GM12878 (cell line): ENCODE measurements at regions not wholly inside any gene's neighbourhood (a gene's known extent, or its start where the extent isn't known, plus 50 kb on each side); places are given as distances from the start of the nearest gene placed in this dataset.

Experiments
- ATAC-seq: fragments of 200-7000 bp; cut with Tn5 transposase; 3 replicates; pipeline ENCODE4 v1.9.1; 2020; ENCODE audit warnings: mild to moderate bottlenecking, moderate library complexity
- BruUV-seq: library from RNA; stranded (reverse); fragments of 400-500 nt; replicated peaks from 2 replicates; lab custom pipeline; 2021; lab: Mats Ljungman, UMichigan
- CTCF ChIA-PET: fragments of 300-600 bp; sonication (Branson Sonifier 250); formaldehyde crosslinking; extraction: SDS; loops from one replicate; lab custom pipeline; 2021; ENCODE audit warnings: inconsistent platforms; lab: Yijun Ruan, JAX
- POLR2A ChIA-PET: fragments of 350-600 bp; formaldehyde crosslinking; extraction: SDS; loops from one replicate; lab custom pipeline; 2021; ENCODE audit warnings: inconsistent platforms; lab: Charles Lee
- RAD21 ChIA-PET: fragments of 300-600 bp; sonication (Branson Sonifier 250); formaldehyde crosslinking; loops from one replicate; lab custom pipeline; 2023; ENCODE audit warnings: antibody characterized with exemption; ENCODE audit not compliant: unreplicated experiment; lab: Charles Lee
- SMC1A ChIA-PET: fragments of 300-600 bp; sonication (Branson Sonifier 250); formaldehyde crosslinking; loops from one replicate; lab custom pipeline; 2023; ENCODE audit not compliant: unreplicated experiment, uncharacterized antibody; lab: Charles Lee
- DNase-seq: peaks from one replicate; pipeline ENCODE4 v3.0.0-alpha.2; 2011; ENCODE audit warnings: low read depth, low spot score
- FAIRE-seq: peaks from 3 replicates; lab custom pipeline; 2011; peaks lifted over from hg19 to GRCh38; lab: Jason Lieb, UNC
- H2AFZ ChIP-seq: 2 replicates; pipeline ENCODE4 v1.6.0; 2011; ENCODE audit warnings: low read depth, low read length, control low read depth; ENCODE audit not compliant: control insufficient read depth
- H3K27ac ChIP-seq: 2 replicates; pipeline ENCODE4 v1.5.1; 2011; ENCODE audit warnings: control low read depth; ENCODE audit not compliant: control insufficient read depth, insufficient read depth
- H3K27me3 ChIP-seq, 2 experiments: replicated peaks in 1 of 2; 2 replicates each; pipeline versions ENCODE4 v1.6.0 to v1.6.1; 2011; ENCODE audit warnings: low read length in 1 of 2; ENCODE audit not compliant: control insufficient read depth in 2 of 2, insufficient read depth in 2 of 2
- H3K36me3 ChIP-seq, 2 experiments: 2 replicates each; pipeline ENCODE4 v1.5.1; 2011; ENCODE audit warnings: low read length in 1 of 2; ENCODE audit not compliant: control insufficient read depth in 2 of 2, insufficient read depth in 2 of 2
- H3K4me1 ChIP-seq: 2 replicates; pipeline ENCODE4 v1.6.1; 2011; ENCODE audit warnings: mild to moderate bottlenecking, low read length, moderate library complexity, mixed read lengths; ENCODE audit not compliant: control insufficient read depth, insufficient read depth
- H3K4me2 ChIP-seq: 2 replicates; pipeline ENCODE4 v1.6.0; 2011; ENCODE audit warnings: control low read depth; ENCODE audit not compliant: control insufficient read depth, insufficient read depth
- H3K4me3 ChIP-seq: fragments of 200-600 bp; sonication (generic); 2 replicates; pipeline ENCODE4 v1.5.1; 2016
- H3K79me2 ChIP-seq: 2 replicates; pipeline ENCODE4 v1.6.0; 2011; ENCODE audit warnings: low read length; ENCODE audit not compliant: control insufficient read depth, insufficient read depth
- H3K9ac ChIP-seq: 2 replicates; pipeline ENCODE4 v1.8.0; 2011; ENCODE audit warnings: low read length, control low read depth, mixed read lengths; ENCODE audit not compliant: control insufficient read depth, insufficient read depth
- H3K9me3 ChIP-seq: replicated peaks from 3 replicates; pipeline ENCODE4 v1.5.1; 2011; ENCODE audit warnings: mild to moderate bottlenecking, low read length; ENCODE audit not compliant: control insufficient read depth, insufficient read depth
- H4K20me1 ChIP-seq: 2 replicates; pipeline ENCODE4 v1.6.0; 2011; ENCODE audit not compliant: control insufficient read depth, insufficient read depth
- CHD2 ChIP-seq: IDR thresholded peaks from 2 replicates; pipeline ENCODE4 v1.6.1; 2011; ENCODE audit warnings: low read depth, low read length, improper control_type of control experiment, borderline replicate concordance
- IRF4 ChIP-seq: IDR thresholded peaks from 2 replicates; pipeline ENCODE4 v1.6.1; 2011; ENCODE audit warnings: low read depth, low read length
- KAT2A ChIP-seq: conservative IDR thresholded peaks from 2 replicates; pipeline ENCODE4 v1.6.1; 2011; ENCODE audit warnings: low read depth, low read length; ENCODE audit not compliant: control insufficient read depth
- MTA3 ChIP-seq: IDR thresholded peaks from 2 replicates; pipeline ENCODE4 v1.6.1; 2012; ENCODE audit warnings: low read length, inconsistent platforms, borderline replicate concordance
- MYB ChIP-seq: fragments of 150-350 bp; IDR thresholded peaks from 2 replicates; pipeline ENCODE4 v1.6.1; 2014; ENCODE audit warnings: mild to moderate bottlenecking, low read depth, low read length, borderline replicate concordance
- NFYA ChIP-seq: IDR thresholded peaks from 2 replicates; pipeline ENCODE4 v1.6.1; 2011; ENCODE audit warnings: low read depth, mild to moderate bottlenecking, low read length, improper control_type of control experiment, borderline replicate concordance
- RAD21 ChIP-seq: IDR thresholded peaks from 2 replicates; pipeline ENCODE4 v1.6.1; 2011; ENCODE audit warnings: mild to moderate bottlenecking, low read depth, low read length, moderate library complexity; ENCODE audit not compliant: insufficient read depth
- SREBF1 ChIP-seq: IDR thresholded peaks from 2 replicates; pipeline ENCODE4 v1.6.1; 2012; ENCODE audit warnings: mild to moderate bottlenecking, low read length
- SUZ12 ChIP-seq: fragments of 200-600 bp; sonication (generic); IDR thresholded peaks from one replicate; pipeline ENCODE4 v1.6.1; 2018; ENCODE audit warnings: antibody characterized with exemption, mild to moderate bottlenecking; ENCODE audit not compliant: unreplicated experiment
- ZNF217 ChIP-seq: fragments of 450-650 bp; IDR thresholded peaks from 2 replicates; pipeline ENCODE4 v1.6.1; 2017; ENCODE audit warnings: antibody characterized with exemption, mild to moderate bottlenecking
- ZNF24 ChIP-seq: fragments of 450-650 bp; IDR thresholded peaks from 2 replicates; pipeline ENCODE4 v1.6.1; 2017; ENCODE audit warnings: antibody characterized with exemption, mild to moderate bottlenecking
- ZNF384 ChIP-seq: IDR thresholded peaks from 2 replicates; pipeline ENCODE4 v1.6.1; 2012; ENCODE audit warnings: low read depth, mild to moderate bottlenecking, low read length, improper control_type of control experiment, borderline replicate concordance
- WGBS: methylation state at CpG from one replicate; pipeline ENCODE4 v1.1.6; 2016; ENCODE audit warnings: low lambda C conversion rate; ENCODE audit not compliant: insufficient replicate concordance, insufficient coverage; ENCODE audit errors: missing lambda C conversion rate; 5-methylcytosine and 5-hydroxymethylcytosine counted together
- in situ Hi-C: fragments of 300-500 bp; cut with MboI; formaldehyde crosslinking; loops from 9 replicates; pipeline ENCODE4 v1.14.3; 2018; ENCODE audit warnings: mixed read lengths
- intact Hi-C: fragments of 100-400 bp; cut with micrococcal nuclease; formaldehyde crosslinking; loops from one replicate; pipeline ENCODE4 v1.14.2; 2022; ENCODE audit not compliant: unreplicated experiment
- TF ChIP-seq, protein P1 (sequence below): fragments of 450-650 bp; IDR thresholded peaks from 2 replicates; pipeline ENCODE4 v1.6.1; 2014; ENCODE audit warnings: mild to moderate bottlenecking
- TF ChIP-seq, protein P2 (sequence below): fragments of 450-650 bp; IDR thresholded peaks from 2 replicates; pipeline ENCODE4 v1.6.1; 2017; ENCODE audit warnings: mild to moderate bottlenecking, moderate library complexity

DNA sequence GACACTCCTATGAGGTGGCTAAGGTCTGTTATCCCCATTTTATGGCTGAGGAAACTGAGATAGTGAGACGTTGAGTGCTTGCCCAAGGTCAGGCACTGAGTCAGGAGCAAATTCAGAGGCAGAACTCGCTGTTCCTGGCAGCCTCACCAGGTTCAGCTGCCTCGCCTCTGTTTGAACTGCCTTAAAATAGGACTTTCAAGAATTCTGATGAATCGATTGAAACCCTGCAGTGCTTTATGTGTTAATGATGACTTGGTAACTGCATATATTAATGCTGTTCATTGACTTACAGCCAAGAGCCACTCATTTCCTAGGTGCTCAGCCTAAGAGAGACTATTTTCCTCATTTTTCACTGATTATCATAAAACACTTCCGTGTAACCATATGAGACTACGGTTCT, 79.5 kb upstream of the BHLHE40 start:
- 92% methylated on average over 6 of the region's 6 CpGs for WGBS
- RAD21 ChIA-PET = no interaction called here
- Histone ChIP-seq H3K9me3 (no peaks in the 10 kb centered on the region; the same call in 2 of the 3 replicates), H3K36me3 (no peaks in the 10 kb centered on the region), H3K79me2 (no peaks in the 10 kb centered on the region), H3K27me3 (no peaks in the 10 kb centered on the region), H3K4me1 (peaks cover 16% of the 10 kb centered on the region), H3K4me2 (no peak overlapping the region), H3K27ac (no peak overlapping the region), H3K9ac (no peak overlapping the region), H2AFZ (no peak overlapping the region), H3K4me3 (no peak overlapping the region), H4K20me1 (no peaks in the 10 kb centered on the region)
- no TSS peak for BruUV-seq
- intact Hi-C loops (loop anchor here (2.0 to 5.0 kb wide), 5 partner anchors 49 to 147 kb away; no protein-coding TSS in a partner anchor), in situ Hi-C loops (no loop called here)
- TF ChIP-seq CHD2 (no peak), MTA3 (no peak), SUZ12 (no peak), ZNF217 (no peak)
- TF ChIP-seq, protein P1, sequence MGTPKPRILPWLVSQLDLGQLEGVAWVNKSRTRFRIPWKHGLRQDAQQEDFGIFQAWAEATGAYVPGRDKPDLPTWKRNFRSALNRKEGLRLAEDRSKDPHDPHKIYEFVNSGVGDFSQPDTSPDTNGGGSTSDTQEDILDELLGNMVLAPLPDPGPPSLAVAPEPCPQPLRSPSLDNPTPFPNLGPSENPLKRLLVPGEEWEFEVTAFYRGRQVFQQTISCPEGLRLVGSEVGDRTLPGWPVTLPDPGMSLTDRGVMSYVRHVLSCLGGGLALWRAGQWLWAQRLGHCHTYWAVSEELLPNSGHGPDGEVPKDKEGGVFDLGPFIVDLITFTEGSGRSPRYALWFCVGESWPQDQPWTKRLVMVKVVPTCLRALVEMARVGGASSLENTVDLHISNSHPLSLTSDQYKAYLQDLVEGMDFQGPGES = no peak
- POLR2A ChIA-PET = no interaction called here
- no peak for DNase-seq
- no peak for FAIRE-seq
- ATAC-seq = no peak
- SMC1A ChIA-PET = interaction anchor here (1.3 to 1.7 kb wide), 2 partner anchors 14 to 77 kb away, joined by 4 to 7 read pairs; no protein-coding TSS in a partner anchor
- CTCF ChIA-PET = no interaction called here

DNA sequence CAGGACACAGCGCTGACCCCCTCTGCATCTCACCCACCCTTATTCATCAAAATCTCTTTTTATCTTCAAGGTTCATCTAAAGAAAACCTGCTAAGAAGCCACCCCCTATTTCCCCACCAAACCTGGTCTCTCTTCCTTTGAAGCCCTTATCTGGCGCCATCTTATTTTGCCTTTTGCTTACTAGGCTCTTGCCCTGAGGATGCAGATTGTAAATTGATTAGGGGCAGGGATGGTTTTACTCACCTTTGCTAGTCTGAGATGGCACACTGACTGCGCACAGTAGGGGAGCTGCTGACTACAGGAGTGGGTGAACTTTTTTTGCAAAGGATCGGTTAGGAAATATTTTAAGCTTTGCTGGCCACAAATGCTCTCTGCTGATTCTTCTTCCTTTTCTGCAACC, 78.9 kb upstream of the BHLHE40 start:
- Histone ChIP-seq H3K4me3 (no peak overlapping the region), H3K4me1 (peaks cover 16% of the 10 kb centered on the region), H3K4me2 (no peak overlapping the region), H3K9ac (no peak overlapping the region), H2AFZ (no peak overlapping the region), H3K27me3 (no peaks in the 10 kb centered on the region), H4K20me1 (no peaks in the 10 kb centered on the region), H3K9me3 (no peaks in the 10 kb centered on the region), H3K27ac (no peak overlapping the region), H3K36me3 (no peaks in the 10 kb centered on the region), H3K79me2 (no peaks in the 10 kb centered on the region)
- intact Hi-C loops = no loop called here
- in situ Hi-C loops = no loop called here
- ATAC-seq = no peak
- ChIA-PET SMC1A (interaction anchor here (0.6 to 3.4 kb wide), 6 partner anchors 8 to 187 kb away, joined by 3 to 18 read pairs (median 7); no protein-coding TSS in a partner anchor), RAD21 (interaction anchor here (1.0 kb wide), 1 partner anchor 72 kb away, joined by 3 read pairs; no protein-coding TSS in a partner anchor), CTCF (interaction anchor here (2.4 kb wide), 1 partner anchor 77 kb away, joined by 9 read pairs; no protein-coding TSS in a partner anchor), POLR2A (no interaction called here)
- FAIRE-seq = no peak
- DNase-seq = no peak
- TF ChIP-seq, protein P2, sequence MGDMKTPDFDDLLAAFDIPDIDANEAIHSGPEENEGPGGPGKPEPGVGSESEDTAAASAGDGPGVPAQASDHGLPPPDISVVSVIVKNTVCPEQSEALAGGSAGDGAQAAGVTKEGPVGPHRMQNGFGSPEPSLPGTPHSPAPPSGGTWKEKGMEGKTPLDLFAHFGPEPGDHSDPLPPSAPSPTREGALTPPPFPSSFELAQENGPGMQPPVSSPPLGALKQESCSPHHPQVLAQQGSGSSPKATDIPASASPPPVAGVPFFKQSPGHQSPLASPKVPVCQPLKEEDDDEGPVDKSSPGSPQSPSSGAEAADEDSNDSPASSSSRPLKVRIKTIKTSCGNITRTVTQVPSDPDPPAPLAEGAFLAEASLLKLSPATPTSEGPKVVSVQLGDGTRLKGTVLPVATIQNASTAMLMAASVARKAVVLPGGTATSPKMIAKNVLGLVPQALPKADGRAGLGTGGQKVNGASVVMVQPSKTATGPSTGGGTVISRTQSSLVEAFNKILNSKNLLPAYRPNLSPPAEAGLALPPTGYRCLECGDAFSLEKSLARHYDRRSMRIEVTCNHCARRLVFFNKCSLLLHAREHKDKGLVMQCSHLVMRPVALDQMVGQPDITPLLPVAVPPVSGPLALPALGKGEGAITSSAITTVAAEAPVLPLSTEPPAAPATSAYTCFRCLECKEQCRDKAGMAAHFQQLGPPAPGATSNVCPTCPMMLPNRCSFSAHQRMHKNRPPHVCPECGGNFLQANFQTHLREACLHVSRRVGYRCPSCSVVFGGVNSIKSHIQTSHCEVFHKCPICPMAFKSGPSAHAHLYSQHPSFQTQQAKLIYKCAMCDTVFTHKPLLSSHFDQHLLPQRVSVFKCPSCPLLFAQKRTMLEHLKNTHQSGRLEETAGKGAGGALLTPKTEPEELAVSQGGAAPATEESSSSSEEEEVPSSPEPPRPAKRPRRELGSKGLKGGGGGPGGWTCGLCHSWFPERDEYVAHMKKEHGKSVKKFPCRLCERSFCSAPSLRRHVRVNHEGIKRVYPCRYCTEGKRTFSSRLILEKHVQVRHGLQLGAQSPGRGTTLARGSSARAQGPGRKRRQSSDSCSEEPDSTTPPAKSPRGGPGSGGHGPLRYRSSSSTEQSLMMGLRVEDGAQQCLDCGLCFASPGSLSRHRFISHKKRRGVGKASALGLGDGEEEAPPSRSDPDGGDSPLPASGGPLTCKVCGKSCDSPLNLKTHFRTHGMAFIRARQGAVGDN = no peak
- TF ChIP-seq NFYA (no peak), ZNF24 (no peak), KAT2A (no peak), ZNF384 (no peak), RAD21 (no peak), MYB (no peak), SREBF1 (no peak), IRF4 (no peak)
- BruUV-seq = no TSS peak
- WGBS = 99% methylated on average over 4 of the region's 4 CpGs
